WTC11 (cell line): ENCODE measurements at regions not wholly inside any gene's neighbourhood (a gene's known extent, or its start where the extent isn't known, plus 50 kb on each side); places are given as distances from the start of the nearest gene placed in this dataset.

Experiments
- ATAC-seq: fragments of 200-7000 bp; cut with Tn5 transposase; 2 replicates; pipeline ENCODE4 v1.10.0; 2021; ENCODE audit warnings: mild to moderate bottlenecking, moderate library complexity
- CTCF ChIA-PET: fragments of 300-600 bp; sonication (Branson Sonifier 250); formaldehyde crosslinking; loops from one replicate; lab custom pipeline; 2021; ENCODE audit warnings: antibody characterized with exemption; lab: Charles Lee
- POLR2A ChIA-PET: fragments of 350-600 bp; sonication (Branson Sonifier 250); formaldehyde crosslinking; loops from one replicate; lab custom pipeline; 2021; ENCODE audit warnings: antibody characterized with exemption; lab: Charles Lee
- DNase-seq: peaks from one replicate; pipeline ENCODE4 v3.0.0; 2021; ENCODE audit warnings: low spot score
- H3K27ac Mint-ChIP-seq: 2 replicates; pipeline ENCODE4 v1.8.0; 2021; ENCODE audit warnings: mixed read lengths
- H3K27me3 Mint-ChIP-seq: 2 replicates; pipeline ENCODE4 v1.8.0; 2021; ENCODE audit warnings: low read depth, mild to moderate bottlenecking, moderate library complexity, mixed read lengths
- H3K36me3 Mint-ChIP-seq: 2 replicates; pipeline ENCODE4 v1.8.0; 2021; ENCODE audit warnings: mixed read lengths
- H3K4me1 Mint-ChIP-seq: 2 replicates; pipeline ENCODE4 v1.8.0; 2022; ENCODE audit warnings: mixed read lengths
- H3K4me3 Mint-ChIP-seq: 2 replicates; pipeline ENCODE4 v1.8.0; 2021; ENCODE audit warnings: mild to moderate bottlenecking, moderate library complexity, mixed read lengths
- H3K9me3 Mint-ChIP-seq: 2 replicates; pipeline ENCODE4 v1.8.0; 2021; ENCODE audit warnings: mixed read lengths
- CTCF ChIP-seq: fragments of 200-600 bp; IDR thresholded peaks from 2 replicates; pipeline ENCODE4 v1.8.0; 2022; ENCODE audit warnings: antibody characterized with exemption
- EMX1 ChIP-seq: fragments of 250-450 bp; sonication (Bioruptor Pico); IDR thresholded peaks from 2 replicates; pipeline ENCODE4 v1.8.0; 2021; ENCODE audit warnings: mild to moderate bottlenecking
- FOXP1 ChIP-seq: sonication (generic); formaldehyde crosslinking; IDR thresholded peaks from 2 replicates; pipeline ENCODE4 v1.8.0; 2022; ENCODE audit warnings: missing genetic modification reagents, mild to moderate bottlenecking, moderate library complexity, borderline replicate concordance
- JAZF1 ChIP-seq: fragments of 250-450 bp; sonication (Bioruptor Pico); IDR thresholded peaks from 2 replicates; pipeline ENCODE4 v1.9.0; 2021; ENCODE audit warnings: moderate library complexity, mild to moderate bottlenecking, inconsistent platforms
- KAT7 ChIP-seq: sonication (generic); formaldehyde crosslinking; IDR thresholded peaks from 2 replicates; pipeline ENCODE4 v1.8.1; 2023; ENCODE audit warnings: missing genetic modification reagents, mild to moderate bottlenecking, borderline replicate concordance
- MLX ChIP-seq: sonication (generic); formaldehyde crosslinking; IDR thresholded peaks from 2 replicates; pipeline ENCODE4 v1.8.1; 2023; ENCODE audit warnings: mild to moderate bottlenecking, missing genetic modification reagents, moderate library complexity
- NFYB ChIP-seq: sonication (generic); formaldehyde crosslinking; conservative IDR thresholded peaks from 2 replicates; pipeline ENCODE4 v1.8.0; 2022; ENCODE audit warnings: low read depth, missing genetic modification reagents
- NR3C1 ChIP-seq: sonication (generic); formaldehyde crosslinking; conservative IDR thresholded peaks from 2 replicates; pipeline ENCODE4 v1.8.1; 2023; ENCODE audit warnings: low read depth, mild to moderate bottlenecking, missing genetic modification reagents
- PREB ChIP-seq: sonication (generic); formaldehyde crosslinking; IDR thresholded peaks from 2 replicates; pipeline ENCODE4 v1.8.1; 2022; ENCODE audit warnings: mild to moderate bottlenecking, missing genetic modification reagents, moderate library complexity, borderline replicate concordance
- RELA ChIP-seq: sonication (generic); formaldehyde crosslinking; IDR thresholded peaks from 2 replicates; pipeline ENCODE4 v1.8.1; 2022; ENCODE audit warnings: missing genetic modification reagents, mild to moderate bottlenecking, borderline replicate concordance
- SMAD3 ChIP-seq: sonication (generic); formaldehyde crosslinking; IDR thresholded peaks from 2 replicates; pipeline ENCODE4 v1.8.0; 2022; ENCODE audit warnings: missing genetic modification reagents, mild to moderate bottlenecking, borderline replicate concordance
- SOX15 ChIP-seq: fragments of 250-450 bp; sonication (Bioruptor Pico); IDR thresholded peaks from 2 replicates; pipeline ENCODE4 v1.9.0; 2021; ENCODE audit warnings: mild to moderate bottlenecking
- TEAD1 ChIP-seq: sonication (generic); formaldehyde crosslinking; IDR thresholded peaks from 2 replicates; pipeline ENCODE4 v1.8.0; 2022; ENCODE audit warnings: mild to moderate bottlenecking, missing genetic modification reagents
- ZBTB21 ChIP-seq: sonication (generic); formaldehyde crosslinking; IDR thresholded peaks from 2 replicates; pipeline ENCODE4 v1.8.1; 2023; ENCODE audit warnings: mild to moderate bottlenecking, missing genetic modification reagents, borderline replicate concordance
- ZNF121 ChIP-seq: sonication (generic); formaldehyde crosslinking; IDR thresholded peaks from 2 replicates; pipeline ENCODE4 v1.8.0; 2023; ENCODE audit warnings: missing genetic modification reagents
- TF ChIP-seq, protein P1 (sequence below): sonication (generic); formaldehyde crosslinking; IDR thresholded peaks from 2 replicates; pipeline ENCODE4 v1.8.0; 2022; ENCODE audit warnings: mild to moderate bottlenecking, missing genetic modification reagents
- TF ChIP-seq, protein P2 (sequence below): fragments of 250-450 bp; sonication (Bioruptor Pico); IDR thresholded peaks from 2 replicates; pipeline ENCODE4 v1.9.0; 2021; ENCODE audit warnings: mild to moderate bottlenecking

- POLR2A ChIA-PET = no interaction called here
- no peak overlapping the region for H3K4me3 Mint-ChIP-seq
- no peaks in the 10 kb centered on the region for H3K4me1 Mint-ChIP-seq
- H3K9me3 Mint-ChIP-seq = no peaks in the 10 kb centered on the region
- no peak for ATAC-seq
- TF ChIP-seq KAT7 (CRISPR knock-in tag) = no peak
- TF ChIP-seq, protein P1, sequence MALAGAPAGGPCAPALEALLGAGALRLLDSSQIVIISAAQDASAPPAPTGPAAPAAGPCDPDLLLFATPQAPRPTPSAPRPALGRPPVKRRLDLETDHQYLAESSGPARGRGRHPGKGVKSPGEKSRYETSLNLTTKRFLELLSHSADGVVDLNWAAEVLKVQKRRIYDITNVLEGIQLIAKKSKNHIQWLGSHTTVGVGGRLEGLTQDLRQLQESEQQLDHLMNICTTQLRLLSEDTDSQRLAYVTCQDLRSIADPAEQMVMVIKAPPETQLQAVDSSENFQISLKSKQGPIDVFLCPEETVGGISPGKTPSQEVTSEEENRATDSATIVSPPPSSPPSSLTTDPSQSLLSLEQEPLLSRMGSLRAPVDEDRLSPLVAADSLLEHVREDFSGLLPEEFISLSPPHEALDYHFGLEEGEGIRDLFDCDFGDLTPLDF (CRISPR knock-in tag) = no peak
- TF ChIP-seq, protein P2, sequence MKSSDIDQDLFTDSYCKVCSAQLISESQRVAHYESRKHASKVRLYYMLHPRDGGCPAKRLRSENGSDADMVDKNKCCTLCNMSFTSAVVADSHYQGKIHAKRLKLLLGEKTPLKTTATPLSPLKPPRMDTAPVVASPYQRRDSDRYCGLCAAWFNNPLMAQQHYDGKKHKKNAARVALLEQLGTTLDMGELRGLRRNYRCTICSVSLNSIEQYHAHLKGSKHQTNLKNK = no peak
- no peak for TF ChIP-seq JAZF1 (CRISPR knock-in tag)
- no peak for TF ChIP-seq MLX (CRISPR knock-in tag)
- TF ChIP-seq NR3C1 (CRISPR knock-in tag) = no peak
- TF ChIP-seq PREB (CRISPR knock-in tag) = no peak
- no peak for TF ChIP-seq RELA (CRISPR knock-in tag)
- TF ChIP-seq SOX15 (CRISPR knock-in tag) = no peak
- no peak for TF ChIP-seq SMAD3 (CRISPR knock-in tag)
- no peak for TF ChIP-seq ZBTB21 (CRISPR knock-in tag)
- no peak for TF ChIP-seq FOXP1 (CRISPR knock-in tag)
- no peak for TF ChIP-seq EMX1 (CRISPR knock-in tag)
- H3K27me3 Mint-ChIP-seq = no peaks in the 10 kb centered on the region
- CTCF ChIA-PET = no interaction called here
- no peaks in the 10 kb centered on the region for H3K36me3 Mint-ChIP-seq
- DNase-seq = no peak
- no peak overlapping the region for H3K27ac Mint-ChIP-seq
These were observed 439.5 kb downstream of the GRXCR1 start for GRCh38 chr4:43332052-43332425.

DNA sequence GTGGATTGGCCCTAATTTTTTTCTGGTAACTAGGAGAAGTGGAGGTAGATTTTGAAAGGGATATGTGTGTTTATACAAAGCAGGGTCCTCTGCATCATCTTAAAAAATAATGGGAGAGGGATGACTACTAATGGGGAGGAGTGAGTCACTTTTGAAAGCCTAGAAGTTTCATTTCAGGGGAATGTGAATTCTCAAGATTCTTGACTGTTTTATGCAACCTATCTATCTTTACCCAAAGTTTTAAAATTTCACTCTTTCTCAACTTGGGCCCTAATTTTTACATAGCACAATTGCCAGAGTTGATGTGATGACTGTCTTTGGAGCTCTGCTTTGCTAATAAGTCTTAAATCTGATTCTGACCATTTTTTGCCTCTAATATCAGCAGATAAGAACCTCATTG lies 445.2 kb downstream of the GRXCR1 start:
- Mint-ChIP-seq H3K9me3 (no peaks in the 10 kb centered on the region), H3K27ac (no peak overlapping the region), H3K36me3 (no peaks in the 10 kb centered on the region), H3K27me3 (no peaks in the 10 kb centered on the region), H3K4me3 (no peak overlapping the region), H3K4me1 (0 out of 2 replicates have a peak, but pooled peaks cover 1% of the 10 kb centered on the region)
- DNase-seq = no peak
- ChIA-PET POLR2A (interaction anchor here (0.7 kb wide), 1 partner anchor 32 kb away, joined by 6 read pairs; no protein-coding TSS in a partner anchor), CTCF (no interaction called here)
- TF ChIP-seq ZNF121 (no peak), PREB (CRISPR knock-in tag) (no peak), CTCF (no peak), SOX15 (CRISPR knock-in tag) (no peak), TEAD1 (CRISPR knock-in tag) (no peak), NFYB (no peak)
- no peak for ATAC-seq

GRCh38 chr4:43339435-43339834 lies 446.9 kb downstream of the GRXCR1 start:
- Mint-ChIP-seq H3K36me3 (no peaks in the 10 kb centered on the region), H3K9me3 (no peaks in the 10 kb centered on the region), H3K27me3 (no peaks in the 10 kb centered on the region), H3K27ac (no peak overlapping the region), H3K4me1 (0 out of 2 replicates have a peak, but pooled peaks cover 3% of the 10 kb centered on the region), H3K4me3 (no peak overlapping the region)
- ChIA-PET CTCF (no interaction called here), POLR2A (no interaction called here)
- no peak for DNase-seq
- no peak for ATAC-seq
- TF ChIP-seq PREB (CRISPR knock-in tag) = no peak
